NCI-H510A treated with DMSO at 0.1 percent for 48 hours (cell line): ENCODE measurements at regions not wholly inside any gene's neighbourhood (a gene's known extent, or its start where the extent isn't known, plus 50 kb on each side); places are given as distances from the start of the nearest gene placed in this dataset.

ENCODE experiments used
- DNase-seq: peaks from one replicate; lab custom pipeline; 2025; lab: John Stamatoyannopoulos, UW

DNA sequence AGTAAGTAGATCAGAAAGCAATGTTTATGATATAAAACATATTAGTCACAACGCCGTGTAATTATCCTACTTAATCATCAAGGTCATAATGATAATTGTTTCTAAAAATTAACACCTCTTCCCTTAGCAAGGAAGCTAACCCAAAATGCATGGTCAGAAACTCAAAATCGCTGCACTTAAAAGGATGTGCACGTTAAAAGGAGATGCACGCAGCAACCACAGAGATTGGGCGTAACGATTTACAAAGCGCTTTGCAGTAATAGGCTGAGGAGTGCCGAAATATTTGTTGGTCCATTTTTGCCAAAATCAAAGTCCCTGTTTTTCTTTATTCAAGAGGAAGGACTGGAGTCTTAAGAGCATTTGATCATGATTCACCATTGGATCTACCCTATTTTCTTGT is 1077.2 kb downstream of the VRK1 start:
- no peak for DNase-seq

DNA sequence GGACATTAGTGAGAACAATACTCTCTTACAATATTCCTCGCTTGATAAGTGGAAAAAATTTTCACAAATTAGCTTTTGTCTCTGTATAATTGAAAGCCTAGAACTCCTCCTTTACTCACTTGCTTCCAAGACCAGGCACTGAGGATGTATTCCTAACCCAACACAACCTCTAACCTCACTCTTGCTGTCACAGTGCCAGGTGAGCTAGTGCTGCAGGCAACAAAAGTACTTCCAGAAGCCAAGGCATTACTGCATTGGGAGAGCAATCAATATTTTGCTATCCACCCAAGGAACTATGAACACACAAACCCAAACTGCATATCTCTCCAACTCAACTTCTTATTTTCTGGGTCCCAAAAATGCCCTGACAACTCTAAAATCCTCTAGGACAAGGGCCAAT is 1081.0 kb downstream of the VRK1 start:
- DNase-seq, result no peak

DNA sequence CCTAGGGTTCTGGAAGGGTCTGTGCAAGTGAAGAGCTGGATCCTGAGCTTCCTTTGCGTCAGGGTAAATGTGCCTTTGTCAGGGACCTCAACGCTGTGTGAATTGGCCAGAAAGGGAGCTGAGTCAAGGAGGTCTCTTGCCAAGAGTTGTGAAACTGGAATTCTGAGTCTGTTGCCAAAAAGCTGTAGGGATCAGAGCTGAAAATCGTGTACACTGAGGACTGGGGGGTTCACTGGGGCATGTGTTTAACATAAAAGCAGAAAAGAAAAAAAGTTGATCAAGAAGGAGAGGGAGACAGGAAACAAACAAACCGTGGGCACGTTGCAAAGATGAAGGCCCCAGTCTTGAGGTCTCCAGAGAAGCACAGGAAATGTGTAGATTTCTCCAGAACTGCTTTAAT is 1081.5 kb downstream of the VRK1 start:
- no peak for DNase-seq

DNA sequence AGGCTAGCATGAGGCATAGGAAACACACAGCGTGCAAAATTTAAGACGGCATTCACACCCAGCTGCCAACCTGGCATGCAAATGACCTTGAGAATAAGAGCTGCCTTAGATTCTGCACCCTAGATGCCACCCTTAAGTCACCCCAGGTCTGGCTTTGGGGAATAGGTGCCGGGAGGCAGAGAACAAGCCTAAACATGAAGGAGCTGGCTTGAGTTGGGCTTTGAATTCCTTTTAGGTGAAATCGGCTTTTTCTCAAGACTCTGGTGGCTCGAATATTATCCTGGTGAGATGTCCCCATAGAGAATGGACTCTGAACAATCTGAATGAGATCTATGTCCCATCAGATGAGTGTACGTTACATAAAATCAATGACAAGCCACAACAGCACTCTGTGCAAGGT is 1090.5 kb downstream of the VRK1 start:
- no peak for DNase-seq

DNA sequence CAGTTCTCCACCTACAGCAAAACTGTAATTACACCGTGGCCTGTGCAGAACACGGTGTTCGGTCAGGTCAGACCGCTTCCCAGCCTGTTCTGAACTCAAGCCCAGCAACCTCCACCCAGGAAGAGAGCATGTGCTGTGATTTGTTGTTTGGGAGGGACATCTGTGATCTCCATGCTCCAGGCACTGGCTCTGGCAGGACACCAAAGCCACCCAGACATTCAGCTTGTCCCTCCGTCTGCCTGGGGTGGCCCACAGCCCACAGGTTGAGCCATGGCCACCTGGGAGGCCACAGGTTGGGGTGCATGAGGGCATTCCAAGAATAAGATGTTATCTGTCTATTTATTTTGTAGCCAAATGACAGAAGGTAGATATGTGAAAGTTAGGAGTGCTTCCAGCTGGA is 1091.1 kb downstream of the VRK1 start:
- DNase-seq, result no peak

DNA sequence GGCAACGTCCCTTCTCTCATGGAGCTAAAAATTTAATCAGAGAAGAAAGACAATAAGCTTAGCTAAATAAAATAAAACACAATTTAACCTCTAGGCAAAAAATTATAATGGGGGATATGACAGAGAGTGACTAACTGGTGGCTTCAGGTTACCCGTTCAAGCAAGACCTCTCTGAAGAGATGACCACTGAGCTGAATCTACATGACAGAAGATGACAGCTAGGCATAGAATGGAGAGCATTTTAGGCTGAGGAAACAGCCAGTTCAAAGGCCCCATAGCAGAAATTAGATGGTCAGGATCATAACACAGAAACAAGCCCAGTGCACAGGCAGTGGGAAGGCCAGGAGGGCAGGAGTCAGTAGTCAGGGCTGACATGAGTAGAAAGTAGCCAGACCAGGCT is 1094.3 kb downstream of the VRK1 start:
- DNase-seq, result no peak

DNA sequence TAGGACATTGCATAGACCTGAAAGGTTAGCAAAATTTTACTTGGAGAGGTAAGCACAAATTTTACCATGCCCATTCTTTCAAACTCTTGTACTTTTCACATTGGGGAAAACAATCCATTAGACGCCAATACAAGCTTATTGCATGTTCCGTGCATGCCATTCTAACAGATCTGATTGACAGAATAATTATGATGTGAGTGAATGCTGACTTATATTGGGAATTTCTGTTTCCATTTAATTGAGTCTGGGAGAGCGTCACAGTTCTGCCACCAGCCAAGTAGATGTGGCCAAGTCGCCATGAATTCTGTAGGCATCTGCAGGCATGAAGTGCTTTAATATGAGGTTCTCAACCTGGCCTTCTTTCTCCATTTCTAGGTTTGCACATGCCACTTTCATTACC is 1097.4 kb downstream of the VRK1 start:
- DNase-seq, result no peak

DNA sequence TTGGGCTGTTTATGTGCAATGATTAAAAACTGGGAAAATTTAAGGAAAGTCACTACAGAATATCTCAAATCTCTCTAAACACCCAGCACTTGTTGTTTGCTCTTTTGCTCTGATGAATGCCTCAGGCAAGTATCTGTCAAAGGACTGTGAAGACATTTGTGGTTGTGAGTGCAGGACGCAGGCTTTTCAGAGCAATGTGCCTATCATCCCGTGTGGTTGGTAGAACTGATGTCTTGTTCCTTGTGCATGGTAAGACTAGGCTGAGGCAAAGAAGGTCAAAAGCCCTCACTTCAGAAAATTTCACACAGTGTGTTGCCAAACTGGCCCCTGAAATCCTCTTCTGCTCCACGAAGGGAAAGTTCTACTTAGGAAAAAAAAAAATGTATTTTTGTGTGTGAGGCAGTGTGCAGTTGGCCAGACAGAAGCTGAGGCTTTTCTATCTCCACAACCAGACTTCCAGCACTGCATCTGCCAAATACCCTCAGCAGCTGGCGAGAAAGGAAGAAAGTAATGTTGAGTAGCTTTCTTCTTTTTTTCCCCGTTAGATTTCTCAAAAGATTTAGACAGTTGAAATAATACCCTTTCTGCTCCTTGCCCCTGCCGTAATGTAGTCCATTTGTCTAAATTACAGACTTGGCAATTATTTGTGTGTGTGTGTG is 1103.1 kb downstream of the VRK1 start:
- no peak for DNase-seq

DNA sequence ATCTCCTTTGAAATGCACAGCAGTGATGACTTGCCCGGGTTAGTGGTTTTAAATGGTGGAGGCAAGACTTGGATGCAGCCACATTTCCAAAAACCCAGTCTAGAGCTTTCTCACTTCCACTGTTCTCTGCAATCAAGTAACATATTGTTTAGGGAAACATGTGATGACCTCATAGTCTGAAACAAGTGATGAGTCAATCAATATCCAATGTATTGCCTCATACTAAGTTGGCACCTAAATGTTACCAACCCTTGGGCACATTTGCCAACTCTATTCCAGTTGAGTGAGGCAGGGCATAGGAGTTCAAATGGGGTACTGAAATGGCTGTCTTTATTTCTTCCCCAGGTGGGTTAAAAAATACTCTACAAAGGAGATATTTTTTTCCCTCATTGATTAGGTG is 1105.4 kb downstream of the VRK1 start:
- DNase-seq, result no peak

DNA sequence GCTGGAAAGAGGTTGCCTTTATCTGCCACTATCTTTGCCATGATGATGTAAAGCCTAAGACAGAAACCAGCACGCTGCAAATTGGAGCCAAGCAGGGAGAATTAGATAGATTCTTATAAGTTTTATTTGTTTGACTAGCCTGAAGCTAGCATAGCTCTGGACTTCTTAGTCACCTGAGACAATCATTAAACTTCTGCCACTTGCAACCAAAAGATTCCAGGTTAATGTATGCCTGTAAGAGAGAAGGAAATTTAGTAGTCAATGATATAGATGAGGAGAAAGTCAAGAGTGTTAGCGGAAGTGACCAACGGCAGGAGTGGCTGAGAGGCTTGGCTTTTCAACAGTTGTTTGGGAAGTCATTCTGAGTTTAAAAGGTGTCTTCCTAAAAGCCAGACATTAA is 1106.6 kb downstream of the VRK1 start:
- DNase-seq, result no peak

DNA sequence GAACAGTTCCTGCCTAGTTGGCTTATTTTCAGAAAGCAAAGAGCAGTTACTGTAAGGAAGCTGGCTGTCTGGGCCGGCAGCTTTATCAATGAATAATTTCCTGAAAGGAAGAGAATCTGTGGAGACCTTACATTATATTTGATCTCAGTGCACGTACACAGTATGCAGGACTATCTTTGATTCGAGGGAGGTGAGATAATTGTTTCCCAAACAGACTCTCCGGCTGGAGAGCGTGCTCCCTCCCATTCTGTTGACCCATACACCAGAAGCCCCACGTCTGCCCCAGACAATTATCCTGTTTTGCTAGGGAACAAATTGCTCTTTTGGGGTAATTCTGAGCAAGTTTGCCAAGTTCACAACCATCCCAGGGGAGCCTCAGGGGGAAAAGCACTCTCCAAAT is 1115.0 kb downstream of the VRK1 start:
- DNase-seq, result no peak

DNA sequence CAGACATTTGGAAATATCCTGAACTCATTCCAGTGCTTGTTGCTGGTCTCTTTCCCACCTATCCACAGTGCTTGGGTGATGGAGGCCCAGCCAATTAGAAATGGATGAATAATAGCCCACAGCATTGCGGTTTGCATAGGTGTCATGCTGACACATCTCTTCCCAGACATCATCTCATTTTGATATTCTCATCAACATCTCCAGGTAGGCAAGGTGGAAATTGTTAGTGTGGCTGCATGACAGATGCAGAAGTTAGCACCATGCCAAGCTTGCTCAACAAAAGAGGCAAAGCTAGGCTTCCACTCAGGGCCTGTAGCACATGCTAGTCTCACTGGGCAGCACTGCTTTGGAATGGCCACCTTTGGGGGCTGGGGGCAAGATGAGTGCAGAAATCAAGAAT is 1118.9 kb downstream of the VRK1 start:
- DNase-seq, result no peak

DNA sequence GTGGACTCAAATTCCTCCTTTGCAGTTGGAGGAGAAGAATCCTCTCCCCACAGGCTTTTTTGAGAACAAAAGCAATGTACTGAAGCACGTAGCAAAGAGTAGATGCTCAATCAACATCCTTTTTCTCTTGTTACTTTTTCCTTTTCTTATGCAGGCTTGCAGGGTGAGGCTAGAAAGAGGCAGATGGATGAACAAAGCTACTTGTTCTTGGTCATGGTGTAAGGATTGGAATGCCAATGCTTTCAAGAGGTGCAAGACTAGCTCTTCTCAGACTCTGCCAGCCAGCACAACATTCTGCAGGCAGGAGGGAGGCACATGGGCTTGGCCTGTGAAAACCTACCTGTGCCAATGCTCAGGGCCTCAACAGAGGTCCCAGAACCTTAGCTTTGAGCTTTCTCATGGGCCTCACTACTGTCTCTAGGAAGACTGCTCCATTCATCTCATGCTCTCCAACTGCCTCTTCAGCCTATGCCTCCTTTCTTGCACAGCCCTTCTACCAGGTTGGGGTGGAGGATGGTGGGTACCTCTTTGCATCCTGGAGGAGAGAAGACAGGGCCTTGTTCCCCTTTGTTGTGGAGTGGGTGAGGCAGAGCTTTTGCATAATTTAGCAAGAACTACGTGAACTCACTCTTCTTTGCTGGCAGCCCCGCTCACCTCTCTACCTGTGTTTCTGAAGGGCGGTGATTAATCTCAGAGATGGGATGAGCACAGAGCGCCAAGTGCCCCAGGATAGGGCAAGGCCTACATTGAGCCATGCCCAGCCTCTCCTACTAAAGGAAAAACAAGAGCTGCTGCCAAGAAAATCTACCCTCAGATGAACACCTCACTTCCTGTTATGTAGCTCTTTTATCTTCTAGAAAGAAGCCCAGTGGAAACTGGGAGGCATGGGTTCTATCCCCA is 1119.7 kb downstream of the VRK1 start:
- no peak for DNase-seq

DNA sequence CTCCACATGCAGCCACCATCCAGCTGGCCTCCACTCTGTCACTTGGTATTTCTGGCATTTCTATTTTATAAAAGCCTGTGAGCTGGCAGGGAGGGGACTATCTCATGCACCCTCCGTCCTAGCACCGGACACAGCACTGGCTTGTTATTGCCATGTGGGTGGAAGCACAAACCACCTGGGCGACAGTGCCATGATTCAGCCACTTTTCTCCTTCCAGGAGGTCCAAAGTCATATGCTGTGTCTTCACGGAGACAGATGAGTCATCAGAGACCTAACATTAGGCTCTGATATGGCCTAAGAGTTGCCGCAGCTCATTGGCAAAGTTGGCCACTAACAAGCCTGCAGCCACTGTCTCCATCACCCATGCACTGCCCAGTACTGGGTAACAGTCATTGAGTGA is 1123.0 kb downstream of the VRK1 start:
- no peak for DNase-seq

DNA sequence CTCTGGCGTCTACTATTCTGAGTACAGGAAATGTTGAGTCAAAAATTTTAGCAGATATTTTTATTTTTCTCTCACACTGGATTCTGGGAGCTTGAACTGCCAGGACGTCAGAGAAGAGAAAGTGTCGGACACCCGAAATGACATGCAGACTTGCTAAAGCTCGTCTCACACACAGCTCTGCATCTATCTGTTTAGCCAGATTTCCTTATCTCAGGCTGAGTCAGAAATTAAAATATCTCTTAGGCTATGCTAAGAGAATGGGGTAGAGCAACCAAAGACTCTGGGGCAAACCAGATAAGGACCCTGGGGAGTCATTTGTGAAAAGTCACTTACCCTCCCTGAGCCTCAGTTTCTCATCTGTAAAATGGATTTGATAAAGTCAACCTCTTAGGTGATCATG is 1124.1 kb downstream of the VRK1 start:
- no peak for DNase-seq

DNA sequence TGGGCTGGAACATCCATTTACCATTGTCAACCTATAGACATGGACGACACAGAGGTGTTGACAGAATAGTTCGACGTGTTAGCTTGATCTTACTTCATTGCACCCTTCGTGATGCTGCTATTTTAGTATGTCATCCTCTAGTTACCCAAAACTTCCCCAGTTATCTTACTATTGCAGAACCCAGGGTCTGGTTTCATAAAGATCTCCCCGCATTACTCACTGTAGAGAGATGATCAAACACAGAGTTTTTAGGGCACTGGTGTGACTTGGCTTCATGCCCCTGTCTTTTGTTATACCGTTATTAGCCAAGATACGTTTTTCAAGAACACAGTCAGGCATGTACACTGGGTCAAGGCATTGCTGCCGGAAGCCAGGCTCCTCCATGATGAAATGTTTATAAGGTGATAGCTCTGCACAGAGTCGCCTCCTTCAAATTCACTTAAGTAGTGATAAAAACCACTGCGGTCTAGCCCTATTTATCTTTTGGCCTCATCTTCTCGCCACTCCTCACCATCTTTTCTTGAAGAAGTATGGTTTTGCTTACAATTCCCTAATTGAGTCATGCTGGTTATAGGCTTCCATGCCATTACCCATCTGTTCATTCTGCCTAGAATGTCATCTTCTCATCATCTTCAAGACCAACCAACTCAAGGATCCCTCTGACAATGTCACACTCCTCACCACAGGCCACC is 1127.9 kb downstream of the VRK1 start:
- DNase-seq, result no peak

DNA sequence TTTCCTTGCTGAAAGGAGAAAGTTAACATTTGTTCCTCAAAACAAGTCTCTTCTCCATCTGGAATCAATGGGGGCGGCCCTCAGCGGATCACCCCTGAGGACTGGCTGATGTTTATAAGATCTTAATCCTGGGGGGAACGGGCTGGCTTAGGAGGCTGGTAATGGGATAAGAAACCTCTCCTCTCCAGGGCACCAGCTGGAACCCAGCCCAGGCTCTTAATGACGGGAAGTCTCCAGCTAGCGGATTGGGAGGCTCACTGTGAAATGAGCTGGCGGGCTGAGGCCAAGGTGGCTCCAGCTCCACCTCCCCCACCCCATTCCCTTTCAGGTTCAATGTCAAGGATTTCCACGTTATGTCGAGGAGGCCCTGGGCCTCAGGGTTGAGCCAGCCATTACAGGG is 1133.0 kb downstream of the VRK1 start:
- DNase-seq, result no peak

DNA sequence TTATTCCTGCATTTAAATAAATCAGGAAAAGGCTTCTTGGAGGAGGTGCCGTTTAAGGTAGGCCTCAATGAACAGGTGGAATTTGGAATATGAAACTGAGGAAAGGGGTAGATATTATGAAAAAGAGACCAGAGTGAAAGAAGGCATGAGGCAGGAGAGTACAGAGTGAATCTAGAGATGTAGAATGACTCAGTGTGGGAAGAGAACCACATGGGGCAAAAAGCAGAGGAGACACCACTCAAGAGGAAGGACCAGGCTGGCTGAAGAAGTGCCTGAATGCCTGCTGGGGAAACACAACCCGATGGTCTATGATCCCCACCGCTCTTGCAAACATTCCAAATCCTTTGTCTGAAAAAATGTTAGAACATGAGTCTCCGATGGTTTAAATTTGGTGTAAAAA is 1134.1 kb downstream of the VRK1 start:
- DNase-seq, result no peak

DNA sequence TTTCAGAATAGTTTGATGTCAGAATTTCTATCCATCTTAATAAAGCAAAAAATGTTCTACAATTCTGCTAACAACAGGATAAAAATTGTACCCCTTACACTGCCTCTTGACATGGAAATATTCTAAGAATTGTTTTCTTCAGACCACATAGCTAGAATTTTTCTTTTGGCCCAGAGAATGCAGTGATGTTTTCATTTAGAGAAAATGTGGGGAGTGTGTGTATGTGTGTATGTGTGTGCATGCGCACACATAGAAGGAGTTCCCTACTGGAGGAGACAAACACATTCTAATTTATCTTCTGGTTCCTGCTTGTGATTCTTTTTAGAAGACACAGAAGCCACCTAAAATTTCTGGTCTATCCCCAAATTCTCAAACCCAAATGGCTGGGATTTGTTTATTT is 1145.7 kb downstream of the VRK1 start:
- no peak for DNase-seq

DNA sequence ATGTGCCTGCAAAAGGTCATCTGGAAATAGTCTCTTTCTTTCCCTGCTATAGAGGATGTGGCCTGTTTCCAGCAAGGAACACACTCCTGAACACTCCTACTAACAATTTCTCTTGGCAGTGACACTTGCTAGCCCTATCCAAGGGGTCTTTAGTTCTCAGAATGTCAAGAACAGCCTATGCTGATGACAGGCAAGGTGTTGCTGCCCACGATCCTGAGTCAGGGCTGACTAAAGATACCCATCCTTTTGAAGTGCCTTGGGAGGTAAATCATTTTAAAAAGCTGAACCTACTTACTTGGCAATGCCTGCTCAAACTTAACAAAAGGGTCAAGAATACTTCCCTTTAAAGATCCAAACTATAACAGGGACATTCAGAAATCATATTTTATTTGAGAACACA is 1146.4 kb downstream of the VRK1 start:
- no peak for DNase-seq

DNA sequence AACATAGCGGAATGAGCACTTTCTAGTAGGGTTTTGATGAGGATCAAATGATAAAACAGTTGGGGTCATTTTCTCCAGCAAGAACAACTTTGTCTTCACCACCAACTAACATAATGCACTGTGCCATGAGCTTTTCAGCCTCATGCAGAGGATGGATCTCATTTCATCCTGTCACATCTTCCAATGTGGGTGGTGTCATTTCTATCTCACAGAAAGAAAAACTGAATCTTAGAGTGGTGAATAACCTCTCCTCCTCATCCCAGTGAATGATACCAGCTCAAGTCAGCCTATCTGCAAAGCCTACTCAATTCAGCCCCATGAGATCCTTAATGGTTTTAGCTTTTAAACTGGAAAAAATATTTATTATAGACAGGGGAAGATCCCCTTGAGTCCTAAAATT is 1147.2 kb downstream of the VRK1 start:
- no peak for DNase-seq

DNA sequence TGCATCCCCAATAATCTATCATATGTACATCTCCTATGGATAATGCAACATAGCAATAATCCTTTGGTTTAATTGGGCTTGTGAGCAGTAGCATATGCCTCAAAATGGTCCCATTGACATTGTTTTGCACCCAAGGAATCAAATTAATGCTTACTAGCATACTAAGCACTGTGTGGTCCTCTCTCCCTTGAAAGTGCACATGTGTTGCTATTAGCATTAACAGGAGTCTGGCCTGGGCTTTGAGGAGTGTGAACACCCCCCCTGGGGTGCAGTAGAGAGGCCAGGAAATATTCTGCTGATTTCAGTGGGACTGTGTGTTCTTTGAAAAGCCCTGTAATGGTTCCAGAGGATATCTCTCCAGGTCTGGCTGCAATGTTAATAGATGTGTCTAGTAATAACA is 1148.4 kb downstream of the VRK1 start:
- no peak for DNase-seq

DNA sequence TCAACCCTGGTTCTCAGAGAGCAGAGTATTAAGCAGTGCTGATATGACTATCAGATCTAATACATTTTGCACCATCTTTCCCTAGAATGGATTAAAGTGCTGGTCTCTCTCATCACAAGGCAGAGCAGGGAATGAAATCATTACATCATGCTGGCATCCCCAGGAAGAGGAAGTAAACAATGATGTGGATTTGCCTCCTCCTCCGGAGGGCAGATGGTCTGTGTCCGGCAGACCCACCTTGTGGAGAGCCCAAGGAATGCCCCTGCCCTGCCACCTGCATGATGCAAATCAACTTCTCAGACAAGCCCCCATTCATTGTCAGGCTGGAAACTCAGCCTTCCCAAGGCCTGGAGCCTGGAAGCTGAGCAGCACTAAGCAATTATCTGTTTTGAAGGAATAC is 1149.1 kb downstream of the VRK1 start:
- DNase-seq, result no peak
